Natural killer cell (primary cell): ENCODE measurements at regions not wholly inside any gene's neighbourhood (a gene's known extent, or its start where the extent isn't known, plus 50 kb on each side); places are given as distances from the start of the nearest gene placed in this dataset.

Source experiments
- ATAC-seq, 3 donors: fragments of 150-1000 bp in 2 of 3; fragments of 200-7000 bp in 1 of 3; cut with Tn5 transposase; 1 replicate in 1 of 3; 2 replicates in 2 of 3; pipeline ENCODE4 v1.10.0; 2021; ENCODE audit warnings: mild to moderate bottlenecking in 2 of 3, moderate library complexity in 2 of 3
- DNase-seq, 2 donors: peaks; one replicate each; pipeline versions ENCODE4 v3.0.0 to v3.0.0-alpha.2; 2013 to 2021; ENCODE audit warnings: mixed read lengths in 1 of 2
- H3K27ac ChIP-seq: one replicate; pipeline ENCODE4 v1.5.1; 2013; ENCODE audit warnings: mild to moderate bottlenecking, low read length
- H3K27me3 ChIP-seq: one replicate; pipeline ENCODE4 v1.6.1; 2013; ENCODE audit warnings: low read length; ENCODE audit not compliant: control insufficient read depth, insufficient read depth
- H3K36me3 ChIP-seq: one replicate; pipeline ENCODE4 v1.6.1; 2013; ENCODE audit warnings: low read length; ENCODE audit not compliant: control insufficient read depth, insufficient read depth
- H3K4me1 ChIP-seq: one replicate; pipeline ENCODE4 v1.6.1; 2013; ENCODE audit warnings: low read length; ENCODE audit not compliant: control insufficient read depth, insufficient read depth
- H3K4me3 ChIP-seq: one replicate; pipeline ENCODE4 v1.5.1; 2013; ENCODE audit warnings: low read length
- H3K9me3 ChIP-seq: one replicate; pipeline ENCODE4 v1.6.1; 2013; ENCODE audit warnings: low read length; ENCODE audit not compliant: control insufficient read depth, insufficient read depth
- H3K27ac Mint-ChIP-seq, 2 donors: one replicate each; pipeline ENCODE4 v1.8.0; 2022; ENCODE audit warnings: mild to moderate bottlenecking in 2 of 2, mixed read lengths in 2 of 2, moderate library complexity in 1 of 2
- H3K27me3 Mint-ChIP-seq, 2 donors: one replicate each; pipeline ENCODE4 v1.8.0; 2022; ENCODE audit warnings: low read depth in 2 of 2, mixed read lengths in 2 of 2
- H3K36me3 Mint-ChIP-seq: one replicate; pipeline ENCODE4 v1.8.0; 2022; ENCODE audit warnings: mixed read lengths
- H3K4me1 Mint-ChIP-seq, 2 donors: one replicate each; pipeline ENCODE4 v1.8.0; 2022; ENCODE audit warnings: mixed read lengths in 2 of 2
- H3K4me3 Mint-ChIP-seq: one replicate; pipeline ENCODE4 v1.8.0; 2022; ENCODE audit warnings: mild to moderate bottlenecking, moderate library complexity, mixed read lengths
- H3K9me3 Mint-ChIP-seq, 2 donors: one replicate each; pipeline ENCODE4 v1.8.0; 2022; ENCODE audit warnings: mixed read lengths in 2 of 2
- CTCF ChIP-seq: fragments of 200-600 bp; IDR thresholded peaks from one replicate; pipeline ENCODE4 v1.8.0; 2022; ENCODE audit warnings: antibody characterized with exemption
- WGBS: methylation state at CpG from one replicate; pipeline ENCODE4 v1.1.7; 2013; ENCODE audit warnings: missing lambda C conversion rate; ENCODE audit not compliant: insufficient coverage; 5-methylcytosine and 5-hydroxymethylcytosine counted together
- intact Hi-C: fragments of 100-400 bp; cut with micrococcal nuclease; formaldehyde crosslinking; loops from one replicate; pipeline ENCODE4 v1.14.2; 2022

GRCh38 chr12:40172879-40173278, 51.9 kb upstream of the LRRK2 start:
- no peak for TF ChIP-seq CTCF
- Histone ChIP-seq H3K27ac (no peak overlapping the region), H3K27me3 (no peaks in the 10 kb centered on the region), H3K4me3 (no peak overlapping the region), H3K9me3 (no peaks in the 10 kb centered on the region), H3K36me3 (no peaks in the 10 kb centered on the region), H3K4me1 (no peaks in the 10 kb centered on the region)
- Mint-ChIP-seq H3K4me1 (peaks cover 0 to 3% of the 10 kb centered on the region in 2 donors), H3K36me3 (no peaks in the 10 kb centered on the region), H3K27me3 (no peaks in the 10 kb centered on the region), H3K4me3 (no peak overlapping the region), H3K9me3 (peaks cover 0 to 2% of the 10 kb centered on the region in 2 donors), H3K27ac (no peak overlapping the region)
- DNase-seq (no peak), ATAC-seq (no peak)
- no CpG with 5 or more reads among the region's 2 CpGs for WGBS
- intact Hi-C loops = no loop called here

GRCh38 chr12:40171501-40171900, 53.3 kb upstream of the LRRK2 start:
- WGBS = 100% methylated on average over 1 of the region's 1 CpG
- no peak for ATAC-seq

GRCh38 chr12:40171066-40171465, 53.7 kb upstream of the LRRK2 start:
- no peak overlapping the region for H3K4me3 Mint-ChIP-seq
- intact Hi-C loops = no loop called here
- WGBS = no CpG with 5 or more reads among the region's 1 CpG
- DNase-seq = no peak
- no peak overlapping the region for H3K4me3 ChIP-seq
- H3K4me1 ChIP-seq = no peaks in the 10 kb centered on the region
- no peak for ATAC-seq
- no peaks in the 10 kb centered on the region for H3K9me3 ChIP-seq
- no peak overlapping the region for H3K27ac ChIP-seq
- no peaks in the 10 kb centered on the region for H3K36me3 Mint-ChIP-seq
- H3K27ac Mint-ChIP-seq = no peak overlapping the region
- H3K36me3 ChIP-seq = no peaks in the 10 kb centered on the region
- no peaks in the 10 kb centered on the region for H3K27me3 ChIP-seq
- no peak for TF ChIP-seq CTCF
- H3K27me3 Mint-ChIP-seq = no peaks in the 10 kb centered on the region
- H3K4me1 Mint-ChIP-seq = peaks cover 0 to 3% of the 10 kb centered on the region in 2 donors
- H3K9me3 Mint-ChIP-seq = peaks cover 0 to 2% of the 10 kb centered on the region in 2 donors

More at GRCh38 chr12:40171501-40171900, 53.3 kb upstream of the LRRK2 start:
- Histone ChIP-seq H3K9me3 (no peaks in the 10 kb centered on the region), H3K27ac (no peak overlapping the region), H3K4me3 (no peak overlapping the region), H3K27me3 (no peaks in the 10 kb centered on the region), H3K36me3 (no peaks in the 10 kb centered on the region), H3K4me1 (no peaks in the 10 kb centered on the region)
- Mint-ChIP-seq H3K4me1 (peaks cover 0 to 3% of the 10 kb centered on the region in 2 donors), H3K36me3 (no peaks in the 10 kb centered on the region), H3K4me3 (no peak overlapping the region), H3K27me3 (no peaks in the 10 kb centered on the region), H3K27ac (no peak overlapping the region), H3K9me3 (peaks cover 0 to 2% of the 10 kb centered on the region in 2 donors)
- no peak for TF ChIP-seq CTCF
- DNase-seq = no peak
- intact Hi-C loops = no loop called here

- intact Hi-C loops = no loop called here
- Histone ChIP-seq H3K9me3 (no peaks in the 10 kb centered on the region), H3K4me1 (no peaks in the 10 kb centered on the region), H3K27me3 (no peaks in the 10 kb centered on the region), H3K4me3 (no peak overlapping the region), H3K36me3 (no peaks in the 10 kb centered on the region), H3K27ac (no peak overlapping the region)
- no peak overlapping the region for H3K27ac Mint-ChIP-seq
- no peak overlapping the region for H3K4me3 Mint-ChIP-seq
- no peaks in the 10 kb centered on the region for H3K27me3 Mint-ChIP-seq
- H3K9me3 Mint-ChIP-seq = peaks cover 0 to 2% of the 10 kb centered on the region in 2 donors
- ATAC-seq = no peak
- WGBS = 65% methylated on average over 5 of the region's 5 CpGs
- no peak for DNase-seq
- H3K4me1 Mint-ChIP-seq = peaks cover 0 to 3% of the 10 kb centered on the region in 2 donors
- no peaks in the 10 kb centered on the region for H3K36me3 Mint-ChIP-seq
- TF ChIP-seq CTCF = no peak
These were observed 54.2 kb upstream of the LRRK2 start for GRCh38 chr12:40170593-40170992.
